ENCODE measurements at regions not wholly inside any gene's neighbourhood (a gene's known extent, or its start where the extent isn't known, plus 50 kb on each side); places are given as distances from the start of the nearest gene placed in this dataset.

- TF ChIP-seq EP300 (IDR thresholded peaks at IDR 0.05): no peak
- TF ChIP-seq, protein P1, sequence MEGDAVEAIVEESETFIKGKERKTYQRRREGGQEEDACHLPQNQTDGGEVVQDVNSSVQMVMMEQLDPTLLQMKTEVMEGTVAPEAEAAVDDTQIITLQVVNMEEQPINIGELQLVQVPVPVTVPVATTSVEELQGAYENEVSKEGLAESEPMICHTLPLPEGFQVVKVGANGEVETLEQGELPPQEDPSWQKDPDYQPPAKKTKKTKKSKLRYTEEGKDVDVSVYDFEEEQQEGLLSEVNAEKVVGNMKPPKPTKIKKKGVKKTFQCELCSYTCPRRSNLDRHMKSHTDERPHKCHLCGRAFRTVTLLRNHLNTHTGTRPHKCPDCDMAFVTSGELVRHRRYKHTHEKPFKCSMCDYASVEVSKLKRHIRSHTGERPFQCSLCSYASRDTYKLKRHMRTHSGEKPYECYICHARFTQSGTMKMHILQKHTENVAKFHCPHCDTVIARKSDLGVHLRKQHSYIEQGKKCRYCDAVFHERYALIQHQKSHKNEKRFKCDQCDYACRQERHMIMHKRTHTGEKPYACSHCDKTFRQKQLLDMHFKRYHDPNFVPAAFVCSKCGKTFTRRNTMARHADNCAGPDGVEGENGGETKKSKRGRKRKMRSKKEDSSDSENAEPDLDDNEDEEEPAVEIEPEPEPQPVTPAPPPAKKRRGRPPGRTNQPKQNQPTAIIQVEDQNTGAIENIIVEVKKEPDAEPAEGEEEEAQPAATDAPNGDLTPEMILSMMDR (IDR thresholded peaks at IDR 0.05): no peak
Observed at GRCh38 chr4:123921339-123921738, 524.7 kb downstream of the SPRY1 start.

Data from sigmoid colon (tissue), 4 donors.